BJ (cell line): ENCODE measurements at regions not wholly inside any gene's neighbourhood (a gene's known extent, or its start where the extent isn't known, plus 50 kb on each side); places are given as distances from the start of the nearest gene placed in this dataset.

ENCODE experiments used
- CTCF ChIA-PET: fragments of 350-600 bp; formaldehyde crosslinking; extraction: SDS; loops from one replicate; lab custom pipeline; 2021; ENCODE audit warnings: antibody characterized with exemption, inconsistent platforms; lab: Yijun Ruan, JAX
- POLR2A ChIA-PET: fragments of 300-600 bp; sonication (Branson Sonifier 250); formaldehyde crosslinking; extraction: SDS; loops from one replicate; lab custom pipeline; 2021; ENCODE audit warnings: antibody characterized with exemption; lab: Charles Lee
- DNase-seq: peaks from one replicate; pipeline ENCODE4 v3.0.0-alpha.2; 2011; ENCODE audit warnings: low read depth
- H3K27me3 ChIP-seq: 2 replicates; pipeline ENCODE4 v1.6.0; 2011; ENCODE audit warnings: low read length; ENCODE audit not compliant: control insufficient read depth, insufficient read depth
- H3K36me3 ChIP-seq: 2 replicates; pipeline ENCODE4 v1.5.1; 2011; ENCODE audit warnings: low read length; ENCODE audit not compliant: control insufficient read depth, insufficient read depth
- H3K4me3 ChIP-seq: 2 replicates; pipeline ENCODE4 v1.5.1; 2011; ENCODE audit warnings: low read depth, mild to moderate bottlenecking, control low read depth, low read length
- CTCF ChIP-seq: IDR thresholded peaks from 2 replicates; pipeline ENCODE4 v1.5.1; 2011; ENCODE audit warnings: low read depth, mild to moderate bottlenecking, control low read depth, inconsistent platforms, low read length, moderate library complexity; ENCODE audit not compliant: insufficient read depth

DNA sequence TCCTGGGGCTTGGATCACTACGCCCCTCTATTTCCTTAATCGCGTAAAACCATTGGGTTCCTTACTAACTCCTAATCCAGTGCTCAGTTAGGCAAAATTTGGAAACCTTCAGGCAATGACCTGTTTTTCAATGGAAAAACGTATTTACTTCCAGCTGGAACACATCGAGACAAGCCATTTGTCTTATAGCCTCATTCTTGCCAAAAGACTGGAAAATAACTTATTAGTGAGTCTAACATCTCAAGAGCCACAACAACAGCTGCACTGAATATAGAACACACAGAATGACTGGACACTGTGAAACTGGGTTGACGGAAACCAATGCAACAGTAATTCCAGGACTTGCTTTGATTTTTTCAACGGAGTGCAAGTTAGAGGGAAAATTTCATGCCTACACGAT, 125.2 kb upstream of the MAP3K7 start:
- no peak for DNase-seq
- no peaks in the 10 kb centered on the region for H3K36me3 ChIP-seq
- POLR2A ChIA-PET = no interaction called here
- H3K4me3 ChIP-seq = no peak overlapping the region
- TF ChIP-seq CTCF = no peak
- CTCF ChIA-PET = no interaction called here
- no peaks in the 10 kb centered on the region for H3K27me3 ChIP-seq

DNA sequence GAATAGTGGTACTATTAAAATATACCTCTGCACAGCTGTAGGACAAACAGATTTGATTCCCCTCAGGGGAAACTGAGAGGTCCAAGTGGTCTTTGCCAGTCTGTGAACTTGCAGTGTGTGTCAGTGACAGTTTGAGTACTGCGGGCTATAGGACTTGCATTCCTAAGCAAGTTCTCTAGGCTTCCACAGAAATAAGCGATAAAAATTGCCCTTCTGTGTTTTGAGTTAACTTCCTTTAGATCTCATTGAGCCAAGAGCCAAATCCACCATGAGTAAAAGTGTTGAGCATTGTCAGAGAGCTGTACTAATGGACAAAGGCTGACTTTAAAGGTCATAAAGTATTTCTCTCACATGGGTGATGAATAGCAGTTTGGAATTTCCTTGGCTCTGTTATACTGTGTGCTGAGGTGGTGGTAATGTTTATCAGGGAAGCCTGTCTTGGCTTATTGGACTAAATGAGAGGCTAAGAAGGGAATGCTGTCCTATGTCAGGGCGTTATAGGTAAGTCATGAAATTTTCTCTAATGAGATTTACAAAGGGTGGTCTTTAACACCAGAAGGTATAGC, 122.6 kb upstream of the MAP3K7 start:
- H3K36me3 ChIP-seq = no peaks in the 10 kb centered on the region
- CTCF ChIA-PET = no interaction called here
- POLR2A ChIA-PET = no interaction called here
- H3K27me3 ChIP-seq = no peaks in the 10 kb centered on the region
- no peak for TF ChIP-seq CTCF
- DNase-seq = no peak
- H3K4me3 ChIP-seq = no peak overlapping the region

DNA sequence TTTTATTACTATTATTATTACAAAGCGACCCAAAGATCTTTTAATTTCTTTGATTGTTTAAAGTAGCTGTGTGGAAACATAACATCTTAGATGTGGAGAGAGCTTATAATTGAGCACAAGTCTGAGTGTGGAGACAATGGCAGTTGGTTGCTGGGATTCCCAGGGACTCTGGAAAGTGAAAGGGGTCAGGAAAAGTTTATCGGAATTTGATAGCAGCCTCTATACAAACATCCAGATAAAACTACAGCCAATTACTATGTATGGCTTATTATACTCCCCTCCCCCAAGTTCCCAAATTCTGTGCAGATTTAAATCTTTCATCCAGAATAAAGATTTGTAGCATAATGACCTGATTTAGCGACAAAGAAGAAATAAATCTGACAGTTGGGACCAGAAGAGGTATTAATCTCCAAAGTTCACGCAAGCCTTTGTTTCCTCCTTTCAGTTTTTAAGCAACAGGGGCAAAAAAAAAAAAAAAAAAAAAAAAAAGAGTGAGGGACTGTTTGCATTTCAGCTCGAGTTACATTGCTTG, 121.4 kb upstream of the MAP3K7 start:
- no peak for TF ChIP-seq CTCF
- CTCF ChIA-PET = no interaction called here
- no peak for DNase-seq
- POLR2A ChIA-PET = no interaction called here
- H3K4me3 ChIP-seq = no peak overlapping the region
- H3K27me3 ChIP-seq = no peaks in the 10 kb centered on the region
- no peaks in the 10 kb centered on the region for H3K36me3 ChIP-seq

DNA sequence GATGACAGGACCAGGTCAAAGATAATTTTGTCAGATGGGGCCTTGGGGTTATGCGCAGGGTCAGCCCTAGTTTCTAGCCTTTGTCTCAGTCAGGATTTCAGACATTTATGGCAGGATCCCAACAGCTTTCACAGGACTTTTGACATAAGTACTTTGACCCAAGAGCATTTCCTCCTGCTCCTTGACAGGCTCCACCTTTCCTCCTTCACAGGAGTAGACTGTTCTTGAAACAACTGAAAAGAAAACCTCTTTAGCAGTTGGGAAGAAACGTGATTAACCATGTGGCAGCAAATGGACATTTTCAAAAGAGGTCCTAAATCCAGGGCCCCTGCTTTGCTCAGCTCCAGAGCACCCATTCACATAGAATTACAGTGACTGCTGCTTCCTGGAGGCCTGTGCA, 120.4 kb upstream of the MAP3K7 start:
- CTCF ChIA-PET = no interaction called here
- no peaks in the 10 kb centered on the region for H3K36me3 ChIP-seq
- POLR2A ChIA-PET = no interaction called here
- no peak overlapping the region for H3K4me3 ChIP-seq
- TF ChIP-seq CTCF = no peak
- H3K27me3 ChIP-seq = no peaks in the 10 kb centered on the region
- DNase-seq = no peak

DNA sequence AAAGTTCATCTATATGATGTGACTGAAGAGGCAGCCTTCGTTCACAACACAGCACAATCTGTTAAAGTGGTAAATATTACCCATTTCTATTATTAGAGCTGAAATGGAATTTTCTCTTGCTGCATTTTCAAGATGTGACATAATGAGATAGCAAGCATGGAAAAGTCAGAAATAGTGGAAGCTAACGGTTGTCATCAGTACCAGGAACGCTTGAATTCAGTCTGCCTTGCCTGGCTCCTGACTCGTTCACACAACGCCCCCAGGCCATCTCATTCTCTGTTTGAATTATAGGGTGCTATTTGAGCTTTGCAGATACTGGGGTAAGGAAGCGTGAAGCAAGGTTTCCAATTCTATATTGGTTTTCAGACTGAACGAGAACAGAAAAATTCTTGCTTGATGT, 116.5 kb upstream of the MAP3K7 start:
- DNase-seq = no peak
- POLR2A ChIA-PET = no interaction called here
- CTCF ChIA-PET = no interaction called here
- no peaks in the 10 kb centered on the region for H3K36me3 ChIP-seq
- H3K4me3 ChIP-seq = no peak overlapping the region
- no peaks in the 10 kb centered on the region for H3K27me3 ChIP-seq
- TF ChIP-seq CTCF = no peak
